ENCODE measurements at regions not wholly inside any gene's neighbourhood (a gene's known extent, or its start where the extent isn't known, plus 50 kb on each side); places are given as distances from the start of the nearest gene placed in this dataset.

DNA sequence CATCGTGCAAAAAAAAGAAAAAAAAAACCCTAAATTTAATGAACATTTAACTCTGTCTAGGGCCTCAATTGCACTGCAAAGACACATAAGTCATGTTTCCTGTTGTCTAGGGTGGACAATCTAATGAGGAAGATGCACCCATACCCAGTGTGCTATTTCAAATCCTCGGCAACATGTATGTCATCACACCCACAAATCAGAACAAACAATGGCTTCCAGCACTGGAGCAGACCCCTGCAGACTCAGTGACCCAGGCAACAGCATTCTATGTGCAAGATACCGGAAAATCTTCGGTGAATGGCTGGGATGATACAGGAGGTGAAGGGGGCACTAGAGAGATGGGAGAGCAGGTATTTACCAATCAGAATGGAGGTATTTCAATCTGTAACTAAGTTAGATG is 221.7 kb upstream of the XYLT1 start:
- Mint-ChIP-seq H3K36me3 (ENCODE audit: unreplicated experiment) (no peaks in the 10 kb centered on the region), H3K9me3 (ENCODE audit: unreplicated experiment) (peaks cover 3% of the 10 kb centered on the region), H3K27ac (ENCODE audit: unreplicated experiment) (no peak overlapping the region), H3K27me3 (ENCODE audit: unreplicated experiment) (peaks cover 2% of the 10 kb centered on the region), H3K4me1 (ENCODE audit: low read depth, unreplicated experiment) (peaks cover 15% of the 10 kb centered on the region), H3K4me3 (ENCODE audit: unreplicated experiment) (no peak overlapping the region)
- no peak for DNase-seq
- TF ChIP-seq, protein P1, sequence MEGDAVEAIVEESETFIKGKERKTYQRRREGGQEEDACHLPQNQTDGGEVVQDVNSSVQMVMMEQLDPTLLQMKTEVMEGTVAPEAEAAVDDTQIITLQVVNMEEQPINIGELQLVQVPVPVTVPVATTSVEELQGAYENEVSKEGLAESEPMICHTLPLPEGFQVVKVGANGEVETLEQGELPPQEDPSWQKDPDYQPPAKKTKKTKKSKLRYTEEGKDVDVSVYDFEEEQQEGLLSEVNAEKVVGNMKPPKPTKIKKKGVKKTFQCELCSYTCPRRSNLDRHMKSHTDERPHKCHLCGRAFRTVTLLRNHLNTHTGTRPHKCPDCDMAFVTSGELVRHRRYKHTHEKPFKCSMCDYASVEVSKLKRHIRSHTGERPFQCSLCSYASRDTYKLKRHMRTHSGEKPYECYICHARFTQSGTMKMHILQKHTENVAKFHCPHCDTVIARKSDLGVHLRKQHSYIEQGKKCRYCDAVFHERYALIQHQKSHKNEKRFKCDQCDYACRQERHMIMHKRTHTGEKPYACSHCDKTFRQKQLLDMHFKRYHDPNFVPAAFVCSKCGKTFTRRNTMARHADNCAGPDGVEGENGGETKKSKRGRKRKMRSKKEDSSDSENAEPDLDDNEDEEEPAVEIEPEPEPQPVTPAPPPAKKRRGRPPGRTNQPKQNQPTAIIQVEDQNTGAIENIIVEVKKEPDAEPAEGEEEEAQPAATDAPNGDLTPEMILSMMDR (IDR thresholded peaks at IDR 0.05; ENCODE audit: partially characterized antibody, unreplicated experiment) = no peak

DNA sequence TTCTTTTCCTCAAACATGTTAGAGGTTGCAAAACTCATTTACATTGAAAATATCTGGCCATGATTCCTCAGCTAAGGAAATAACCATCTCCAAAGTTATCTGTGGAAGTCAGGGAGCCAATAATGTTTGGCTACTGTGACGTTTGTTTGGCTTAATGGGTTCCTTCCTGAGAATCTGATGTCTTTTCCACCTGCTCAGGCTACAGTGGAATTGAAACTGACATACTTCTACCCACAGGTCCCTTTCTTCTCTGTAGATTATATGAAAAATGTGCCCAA is 221.1 kb upstream of the XYLT1 start:
- H3K4me3 Mint-ChIP-seq (ENCODE audit: unreplicated experiment) = no peak overlapping the region
- H3K9me3 Mint-ChIP-seq (ENCODE audit: unreplicated experiment) = peaks cover 3% of the 10 kb centered on the region
- TF ChIP-seq, protein P1 (IDR thresholded peaks at IDR 0.05; ENCODE audit: partially characterized antibody, unreplicated experiment) = no peak
- H3K4me1 Mint-ChIP-seq (ENCODE audit: low read depth, unreplicated experiment) = peaks cover 15% of the 10 kb centered on the region
- DNase-seq = no peak
- peaks cover 2% of the 10 kb centered on the region for H3K27me3 Mint-ChIP-seq (ENCODE audit: unreplicated experiment)
- no peak overlapping the region for H3K27ac Mint-ChIP-seq (ENCODE audit: unreplicated experiment)
- H3K36me3 Mint-ChIP-seq (ENCODE audit: unreplicated experiment) = no peaks in the 10 kb centered on the region

- no peak overlapping the region for H3K27ac Mint-ChIP-seq (ENCODE audit: unreplicated experiment)
- peaks cover 15% of the 10 kb centered on the region for H3K4me1 Mint-ChIP-seq (ENCODE audit: low read depth, unreplicated experiment)
- H3K27me3 Mint-ChIP-seq (ENCODE audit: unreplicated experiment) = peaks cover 2% of the 10 kb centered on the region
- TF ChIP-seq, protein P1 (IDR thresholded peaks at IDR 0.05; ENCODE audit: partially characterized antibody, unreplicated experiment) = no peak
- H3K4me3 Mint-ChIP-seq (ENCODE audit: unreplicated experiment) = no peak overlapping the region
- DNase-seq = no peak
- no peaks in the 10 kb centered on the region for H3K36me3 Mint-ChIP-seq (ENCODE audit: unreplicated experiment)
- H3K9me3 Mint-ChIP-seq (ENCODE audit: unreplicated experiment) = peaks cover 3% of the 10 kb centered on the region
These were observed 220.5 kb upstream of the XYLT1 start for GRCh38 chr16:17691106-17691898.

- H3K27ac Mint-ChIP-seq (ENCODE audit: unreplicated experiment) = no peak overlapping the region
- no peaks in the 10 kb centered on the region for H3K4me1 Mint-ChIP-seq (ENCODE audit: low read depth, unreplicated experiment)
- H3K9me3 Mint-ChIP-seq (ENCODE audit: unreplicated experiment) = no peaks in the 10 kb centered on the region
- H3K36me3 Mint-ChIP-seq (ENCODE audit: unreplicated experiment) = peaks cover 4% of the 10 kb centered on the region
- DNase-seq = no peak
- H3K27me3 Mint-ChIP-seq (ENCODE audit: unreplicated experiment) = no peaks in the 10 kb centered on the region
- no peak overlapping the region for H3K4me3 Mint-ChIP-seq (ENCODE audit: unreplicated experiment)
- TF ChIP-seq, protein P1 (IDR thresholded peaks at IDR 0.05; ENCODE audit: partially characterized antibody, unreplicated experiment) = no peak
These were observed 214.7 kb upstream of the XYLT1 start for GRCh38 chr16:17685447-17685846.

DNA sequence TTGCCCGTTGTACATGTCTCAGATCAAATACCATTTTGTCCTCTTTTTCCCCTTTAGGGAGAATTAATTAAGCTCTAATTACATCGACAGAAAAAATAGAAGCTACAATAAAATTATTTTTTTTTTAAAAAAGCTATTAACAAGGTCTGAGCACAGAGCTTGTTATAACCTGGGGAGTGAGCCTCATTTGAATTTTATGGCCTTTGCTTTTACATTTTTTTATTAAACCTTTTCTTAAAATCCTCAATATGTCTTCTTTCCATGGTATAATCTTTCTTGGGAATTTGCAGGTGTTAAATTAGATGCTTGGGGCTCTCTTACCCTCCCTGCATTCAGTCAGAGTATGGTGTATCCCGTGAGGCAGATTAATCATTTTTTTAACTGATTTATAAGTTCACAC is 212.5 kb upstream of the XYLT1 start:
- no peak for DNase-seq
- Mint-ChIP-seq H3K9me3 (ENCODE audit: unreplicated experiment) (no peaks in the 10 kb centered on the region), H3K36me3 (ENCODE audit: unreplicated experiment) (peaks cover 11% of the 10 kb centered on the region), H3K4me1 (ENCODE audit: low read depth, unreplicated experiment) (no peaks in the 10 kb centered on the region), H3K4me3 (ENCODE audit: unreplicated experiment) (no peak overlapping the region), H3K27me3 (ENCODE audit: unreplicated experiment) (no peaks in the 10 kb centered on the region), H3K27ac (ENCODE audit: unreplicated experiment) (no peak overlapping the region)
- TF ChIP-seq, protein P1 (IDR thresholded peaks at IDR 0.05; ENCODE audit: partially characterized antibody, unreplicated experiment) = no peak

Data from glutamatergic neuron (in vitro differentiated cells).